C4-2B (cell line): ENCODE measurements at regions not wholly inside any gene's neighbourhood (a gene's known extent, or its start where the extent isn't known, plus 50 kb on each side); places are given as distances from the start of the nearest gene placed in this dataset.

Source experiments
- CTCF ChIP-seq: fragments of 450-650 bp; conservative IDR thresholded peaks from 2 replicates; pipeline ENCODE4 v1.5.1; 2017; ENCODE audit warnings: mild to moderate bottlenecking
- ZFX ChIP-seq: fragments of 450-650 bp; IDR thresholded peaks from 2 replicates; pipeline ENCODE4 v1.6.1; 2017

DNA sequence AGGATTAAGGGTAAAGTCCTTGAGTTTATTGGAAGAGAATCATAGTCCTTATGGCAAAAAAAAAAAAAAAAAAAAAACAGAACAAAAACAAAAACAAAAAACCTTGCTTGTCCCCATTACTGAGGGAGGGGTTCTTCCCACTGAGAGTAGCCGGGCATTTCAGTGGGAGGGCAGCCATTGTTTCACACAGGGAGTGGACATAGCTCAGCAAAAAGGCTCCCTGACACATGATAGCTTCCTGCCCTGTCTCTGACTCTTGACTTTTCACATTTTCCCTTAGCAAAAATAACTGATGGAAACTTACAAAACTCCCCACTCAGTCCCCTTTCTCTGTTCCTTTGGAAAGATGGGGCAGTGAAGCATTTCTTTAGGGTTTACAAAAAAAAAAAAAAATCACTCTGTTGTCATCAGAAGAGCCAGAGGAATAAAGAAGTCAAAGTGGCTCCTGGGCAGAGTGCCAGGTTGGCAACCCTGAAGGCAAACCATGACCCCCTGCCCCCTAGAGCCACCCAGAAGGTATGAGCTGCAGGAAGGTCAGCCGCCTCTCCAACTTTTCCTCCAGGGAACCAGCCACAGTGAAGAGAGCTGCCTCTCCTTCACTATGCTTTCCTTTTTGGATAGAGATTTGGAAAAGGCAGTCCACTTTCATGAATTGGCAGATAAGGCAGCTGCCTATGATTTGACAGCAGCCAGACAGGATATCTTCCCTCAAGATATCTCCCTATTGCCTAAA lies 170.6 kb downstream of the KDR start:
- no peak for TF ChIP-seq CTCF
- TF ChIP-seq ZFX: no peak
